GM23248 (cell line): ENCODE measurements at regions not wholly inside any gene's neighbourhood (a gene's known extent, or its start where the extent isn't known, plus 50 kb on each side); places are given as distances from the start of the nearest gene placed in this dataset.

Experiments
- EZH2 ChIP-seq: fragments of 200-600 bp; sonication (generic); IDR thresholded peaks from 2 replicates; pipeline ENCODE4 v1.6.1; 2018; ENCODE audit warnings: antibody characterized with exemption, mild to moderate bottlenecking; ENCODE audit not compliant: insufficient read depth, poor library complexity, severe bottlenecking
- EZH2phosphoT487 ChIP-seq: fragments of 200-600 bp; sonication (generic); IDR thresholded peaks from 2 replicates; pipeline ENCODE4 v1.6.1; 2018; ENCODE audit warnings: antibody characterized with exemption, moderate library complexity, mild to moderate bottlenecking, low read depth; ENCODE audit not compliant: insufficient read depth

- TF ChIP-seq EZH2 (no peak), EZH2phosphoT487 (no peak)
These were observed 1660.4 kb upstream of the MIR17HG start for GRCh38 chr13:89687066-89687465.
